Left ventricle myocardium superior (tissue), 1 donor: ENCODE measurements at regions not wholly inside any gene's neighbourhood (a gene's known extent, or its start where the extent isn't known, plus 50 kb on each side); places are given as distances from the start of the nearest gene placed in this dataset.

Experiments used
- ATAC-seq: fragments of 200-7000 bp; cut with Tn5 transposase; one replicate; pipeline ENCODE4 v1.9.1; 2020; ENCODE audit warnings: mild to moderate bottlenecking, moderate library complexity
- DNase-seq: peaks from one replicate; pipeline ENCODE4 v3.0.0-alpha.2; 2020
- intact Hi-C: fragments of 100-400 bp; cut with micrococcal nuclease; formaldehyde crosslinking; loops from one replicate; pipeline ENCODE4 v1.11.0; 2022
- donor health status: DM: no; HTN: yes; CAD: no; lungs with severe emphysema.

- intact Hi-C loops = no loop called here
- no peak for DNase-seq
- ATAC-seq = no peak
Observed at GRCh38 chr1:219266524-219266923, 92.8 kb downstream of the LYPLAL1 start.

GRCh38 chr1:219265026-219265515 is 91.4 kb downstream of the LYPLAL1 start:
- intact Hi-C loops = no loop called here
- no peak for ATAC-seq

GRCh38 chr1:219264561-219264960 is 90.9 kb downstream of the LYPLAL1 start:
- ATAC-seq = no peak
- DNase-seq = no peak
- intact Hi-C loops = no loop called here

More at GRCh38 chr1:219265026-219265515, 91.4 kb downstream of the LYPLAL1 start:
- no peak for DNase-seq
